CD14-positive monocyte (primary cell): ENCODE measurements at regions not wholly inside any gene's neighbourhood (a gene's known extent, or its start where the extent isn't known, plus 50 kb on each side); places are given as distances from the start of the nearest gene placed in this dataset.

Source experiments
- DNase-seq, 3 donors: peaks; one replicate each; pipeline ENCODE4 v3.0.0-alpha.2; 2011 to 2022
- H2AFZ ChIP-seq: 2 replicates; pipeline ENCODE4 v1.6.0; 2012; ENCODE audit warnings: mild to moderate bottlenecking, low read depth, low read length, inconsistent platforms; ENCODE audit not compliant: insufficient read depth, poor library complexity, severe bottlenecking
- H3K27ac ChIP-seq, 2 donors: 1 replicate in 1 of 2; 2 replicates in 1 of 2; pipeline ENCODE4 v1.5.1; 2012 to 2013; ENCODE audit warnings: low read length in 2 of 2, control low read depth in 1 of 2, inconsistent platforms in 1 of 2, low read depth in 1 of 2, mild to moderate bottlenecking in 1 of 2
- H3K27me3 ChIP-seq, 2 donors: one replicate each; pipeline versions ENCODE4 v1.6.0 to v1.6.1; 2011 to 2013; ENCODE audit warnings: low read length in 2 of 2; ENCODE audit not compliant: control insufficient read depth in 2 of 2, insufficient read depth in 2 of 2
- H3K36me3 ChIP-seq, 2 donors: replicated peaks in 1 of 2; 1 replicate in 1 of 2; 2 replicates in 1 of 2; pipeline versions ENCODE4 v1.5.1 to v1.6.1; 2012 to 2013; ENCODE audit warnings: low read length in 2 of 2, control low read depth in 1 of 2, inconsistent platforms in 1 of 2, mild to moderate bottlenecking in 1 of 2; ENCODE audit not compliant: insufficient read depth in 2 of 2, control insufficient read depth in 1 of 2
- H3K4me1 ChIP-seq, 2 donors: 1 replicate in 1 of 2; 2 replicates in 1 of 2; pipeline versions ENCODE4 v1.5.1 to v1.6.1; 2012 to 2013; ENCODE audit warnings: low read length in 2 of 2, control low read depth in 1 of 2, inconsistent platforms in 1 of 2, mild to moderate bottlenecking in 1 of 2, moderate library complexity in 1 of 2; ENCODE audit not compliant: insufficient read depth in 2 of 2, control insufficient read depth in 1 of 2
- H3K4me2 ChIP-seq: replicated peaks from 2 replicates; pipeline ENCODE3; 2012; ENCODE audit warnings: low read length, moderate library complexity, mild to moderate bottlenecking; ENCODE audit not compliant: poor library complexity, severe bottlenecking; ENCODE audit errors: extremely low read depth
- H3K4me3 ChIP-seq, 3 experiments: fragments of 200-600 bp in 1 of 3; sonication (generic) in 1 of 3; replicated peaks in 1 of 3; 1 replicate in 2 of 3; 2 replicates in 1 of 3; pipeline ENCODE4 v1.5.1; 2011 to 2013; ENCODE audit warnings: low read length in 3 of 3, mild to moderate bottlenecking in 3 of 3, control low read depth in 2 of 3, low read depth in 2 of 3, inconsistent platforms in 1 of 3, moderate library complexity in 1 of 3
- H3K79me2 ChIP-seq: 2 replicates; pipeline ENCODE4 v1.6.0; 2012; ENCODE audit warnings: mild to moderate bottlenecking, control low read depth, inconsistent platforms, low read length, moderate library complexity; ENCODE audit not compliant: insufficient read depth
- H3K9ac ChIP-seq: 2 replicates; pipeline ENCODE4 v1.6.0; 2017; ENCODE audit warnings: low read length, mild to moderate bottlenecking; ENCODE audit not compliant: insufficient read depth, poor library complexity, severe bottlenecking
- H3K9me3 ChIP-seq, 2 donors: replicated peaks in 1 of 2; 1 replicate in 1 of 2; 2 replicates in 1 of 2; pipeline versions ENCODE4 v1.5.1 to v1.6.1; 2012 to 2013; ENCODE audit warnings: low read length in 2 of 2, control low read depth in 1 of 2; ENCODE audit not compliant: control insufficient read depth in 1 of 2, insufficient read depth in 1 of 2
- H4K20me1 ChIP-seq: 2 replicates; pipeline ENCODE4 v1.6.0; 2012; ENCODE audit warnings: mild to moderate bottlenecking, low read length, control low read depth, moderate library complexity; ENCODE audit not compliant: insufficient read depth
- H3K27ac Mint-ChIP-seq, 7 donors: one replicate each; pipeline ENCODE4 v1.8.0; 2020; ENCODE audit warnings: mild to moderate bottlenecking in 7 of 7, mixed read lengths in 7 of 7, moderate library complexity in 6 of 7, inconsistent platforms in 2 of 7
- H3K27me3 Mint-ChIP-seq, 3 donors: one replicate each; pipeline ENCODE4 v1.8.0; 2021 to 2022; ENCODE audit warnings: low read depth in 3 of 3, mild to moderate bottlenecking in 3 of 3, mixed read lengths in 3 of 3, moderate library complexity in 3 of 3, inconsistent platforms in 1 of 3
- H3K36me3 Mint-ChIP-seq, 2 donors: one replicate each; pipeline ENCODE4 v1.8.0; 2020; ENCODE audit warnings: mixed read lengths in 2 of 2, inconsistent platforms in 1 of 2, mild to moderate bottlenecking in 1 of 2
- H3K4me1 Mint-ChIP-seq: one replicate; pipeline ENCODE4 v1.8.0; 2020; ENCODE audit warnings: mild to moderate bottlenecking, mixed read lengths
- H3K4me3 Mint-ChIP-seq, 2 donors: one replicate each; pipeline ENCODE4 v1.8.0; 2020; ENCODE audit warnings: mild to moderate bottlenecking in 2 of 2, mixed read lengths in 2 of 2, moderate library complexity in 1 of 2
- H3K9me3 Mint-ChIP-seq, 7 donors: one replicate each; pipeline ENCODE4 v1.8.0; 2020 to 2022; ENCODE audit warnings: mixed read lengths in 7 of 7, mild to moderate bottlenecking in 6 of 7, moderate library complexity in 6 of 7, inconsistent platforms in 2 of 7
- WGBS: methylation state at CpG from one replicate; pipeline ENCODE4 v1.1.5; 2013; ENCODE audit warnings: missing lambda C conversion rate; ENCODE audit not compliant: insufficient coverage; 5-methylcytosine and 5-hydroxymethylcytosine counted together
- intact Hi-C, 2 donors: fragments of 100-400 bp; cut with micrococcal nuclease; formaldehyde crosslinking; loops; one replicate each; pipeline versions ENCODE4 v1.15.0 to v1.15.1; 2023
- TF ChIP-seq, protein P1 (sequence below): fragments of 200-600 bp; IDR thresholded peaks from one replicate; pipeline ENCODE4 v1.8.0; 2022; ENCODE audit warnings: antibody characterized with exemption, mild to moderate bottlenecking

DNA sequence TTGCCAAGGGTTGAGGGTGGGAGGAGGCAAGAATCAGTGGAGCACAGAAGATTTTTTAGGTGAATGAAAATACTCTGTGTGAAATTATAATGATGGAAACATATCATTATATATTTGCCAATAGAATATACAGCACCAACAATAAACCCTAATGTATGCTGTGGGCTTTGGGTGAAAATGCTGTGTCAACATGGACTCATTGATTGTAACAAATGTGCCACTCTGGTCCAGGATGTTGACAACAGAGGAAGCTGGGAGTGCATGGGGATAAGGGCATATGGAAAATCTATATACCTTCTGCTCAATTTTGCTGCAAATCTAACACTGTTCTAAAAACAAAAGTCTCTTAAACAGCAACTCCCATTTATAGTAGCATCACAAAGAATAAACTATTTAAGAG lies 114.3 kb downstream of the LYZL1 start:
- peaks cover 3 to 31% (median 22%) of the 10 kb centered on the region in 7 donors for H3K9me3 Mint-ChIP-seq
- Histone ChIP-seq H3K9me3 (peaks cover 4 to 9% of the 10 kb centered on the region in 2 donors), H3K27me3 (no peaks in the 10 kb centered on the region)

DNA sequence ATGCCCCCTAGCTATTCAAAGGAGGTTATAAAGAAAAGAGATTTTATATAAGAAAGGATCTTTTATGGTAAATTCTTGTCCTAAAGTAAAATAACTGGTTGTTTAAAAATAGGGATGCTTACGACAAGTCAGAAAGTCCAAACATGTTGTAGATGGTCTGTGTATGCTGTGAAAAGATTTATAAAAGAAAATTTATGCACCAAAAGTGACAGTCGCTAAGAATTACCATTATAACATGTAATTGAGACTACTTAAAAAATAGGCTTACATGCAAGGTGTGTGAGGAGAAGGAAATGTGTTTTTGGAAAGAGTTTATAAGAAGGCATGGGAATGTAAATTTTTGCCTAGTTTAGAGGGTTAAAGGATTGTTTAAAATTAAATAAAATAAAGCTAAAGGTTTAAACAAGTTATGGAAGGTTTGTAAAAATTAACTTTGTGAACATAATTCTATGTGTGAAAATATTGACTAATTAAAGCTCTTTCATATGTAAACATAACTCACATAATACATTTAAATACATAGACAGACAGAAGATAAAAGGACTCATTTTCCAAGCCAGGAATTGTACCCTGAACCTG lies 118.5 kb downstream of the LYZL1 start:
- H3K27ac Mint-ChIP-seq = no peak overlapping the region
- no peak overlapping the region for H3K4me2 ChIP-seq
- H3K4me3 ChIP-seq = no peak overlapping the region
- H3K9me3 ChIP-seq = no peaks in the 10 kb centered on the region
- peaks cover 0 to 5% (median 2%) of the 10 kb centered on the region in 3 donors for H3K27me3 Mint-ChIP-seq
- peaks cover 26% of the 10 kb centered on the region for H3K79me2 ChIP-seq
- H3K27ac ChIP-seq = no peak overlapping the region
- 80% methylated on average over 1 of the region's 2 CpGs for WGBS
- H2AFZ ChIP-seq = no peak overlapping the region
- no peak for DNase-seq
- peaks cover 3 to 22% (median 8%) of the 10 kb centered on the region in 7 donors for H3K9me3 Mint-ChIP-seq
- peaks cover 23 to 30% of the 10 kb centered on the region in 2 donors for H3K4me1 ChIP-seq
- no peak overlapping the region for H3K9ac ChIP-seq
- no peaks in the 10 kb centered on the region for H3K36me3 Mint-ChIP-seq
- H4K20me1 ChIP-seq = peaks cover 11% of the 10 kb centered on the region
- no peaks in the 10 kb centered on the region for H3K27me3 ChIP-seq
- peaks cover 26% of the 10 kb centered on the region for H3K4me1 Mint-ChIP-seq
- TF ChIP-seq, protein P1, sequence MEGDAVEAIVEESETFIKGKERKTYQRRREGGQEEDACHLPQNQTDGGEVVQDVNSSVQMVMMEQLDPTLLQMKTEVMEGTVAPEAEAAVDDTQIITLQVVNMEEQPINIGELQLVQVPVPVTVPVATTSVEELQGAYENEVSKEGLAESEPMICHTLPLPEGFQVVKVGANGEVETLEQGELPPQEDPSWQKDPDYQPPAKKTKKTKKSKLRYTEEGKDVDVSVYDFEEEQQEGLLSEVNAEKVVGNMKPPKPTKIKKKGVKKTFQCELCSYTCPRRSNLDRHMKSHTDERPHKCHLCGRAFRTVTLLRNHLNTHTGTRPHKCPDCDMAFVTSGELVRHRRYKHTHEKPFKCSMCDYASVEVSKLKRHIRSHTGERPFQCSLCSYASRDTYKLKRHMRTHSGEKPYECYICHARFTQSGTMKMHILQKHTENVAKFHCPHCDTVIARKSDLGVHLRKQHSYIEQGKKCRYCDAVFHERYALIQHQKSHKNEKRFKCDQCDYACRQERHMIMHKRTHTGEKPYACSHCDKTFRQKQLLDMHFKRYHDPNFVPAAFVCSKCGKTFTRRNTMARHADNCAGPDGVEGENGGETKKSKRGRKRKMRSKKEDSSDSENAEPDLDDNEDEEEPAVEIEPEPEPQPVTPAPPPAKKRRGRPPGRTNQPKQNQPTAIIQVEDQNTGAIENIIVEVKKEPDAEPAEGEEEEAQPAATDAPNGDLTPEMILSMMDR = no peak
- intact Hi-C loops = no loop called here
- no peaks in the 10 kb centered on the region for H3K36me3 ChIP-seq
- H3K4me3 Mint-ChIP-seq = no peak overlapping the region

More for the DNA sequence above, 114.3 kb downstream of the LYZL1 start:
- Mint-ChIP-seq H3K27me3 (peaks cover 0 to 2% (median 0%) of the 10 kb centered on the region in 3 donors), H3K27ac (no peak overlapping the region), H3K4me1 (no peaks in the 10 kb centered on the region), H3K4me3 (no peak overlapping the region), H3K36me3 (no peaks in the 10 kb centered on the region)
- no peak for DNase-seq
- no peak overlapping the region for H3K4me3 ChIP-seq
- no peaks in the 10 kb centered on the region for H3K36me3 ChIP-seq
- no peak overlapping the region for H3K9ac ChIP-seq
- no peak overlapping the region for H3K27ac ChIP-seq
- H3K4me2 ChIP-seq = no peak overlapping the region
- H3K4me1 ChIP-seq = no peaks in the 10 kb centered on the region
- no peaks in the 10 kb centered on the region for H3K79me2 ChIP-seq
- TF ChIP-seq, protein P1 = no peak
- no peak overlapping the region for H2AFZ ChIP-seq
- H4K20me1 ChIP-seq = no peaks in the 10 kb centered on the region
- intact Hi-C loops = no loop called here
